Suprapubic skin (tissue), 4 donors: ENCODE measurements at regions not wholly inside any gene's neighbourhood (a gene's known extent, or its start where the extent isn't known, plus 50 kb on each side); places are given as distances from the start of the nearest gene placed in this dataset.
A peak's percentile ranks its signal among the peaks of the same experiment; 100 is the strongest.

Experiments
- DNase-seq, 2 donors: peaks; one replicate each; pipeline ENCODE4 v3.0.0-alpha.2; 2019; ENCODE audit warnings: low spot score in 2 of 2
- H3K27ac ChIP-seq: fragments of 200-600 bp; sonication (generic); one replicate; pipeline ENCODE4 v1.5.1; 2019
- H3K27me3 ChIP-seq: fragments of 200-600 bp; sonication (generic); one replicate; pipeline ENCODE4 v1.5.1; 2019
- H3K36me3 ChIP-seq: fragments of 200-600 bp; sonication (generic); one replicate; pipeline ENCODE4 v1.5.1; 2019
- H3K4me1 ChIP-seq: fragments of 200-600 bp; sonication (generic); one replicate; pipeline ENCODE4 v1.5.1; 2019
- H3K4me3 ChIP-seq: fragments of 200-600 bp; sonication (generic); one replicate; pipeline ENCODE4 v1.5.1; 2019; ENCODE audit warnings: mild to moderate bottlenecking
- H3K9me3 ChIP-seq: fragments of 200-600 bp; sonication (generic); one replicate; pipeline ENCODE4 v1.5.1; 2019
- EP300 ChIP-seq: sonication (generic); formaldehyde crosslinking; IDR thresholded peaks from one replicate; pipeline ENCODE4 v1.6.1; 2017; ENCODE audit warnings: antibody characterized with exemption
- POLR2A ChIP-seq, 2 donors: fragments of 450-650 bp; IDR thresholded peaks; one replicate each; pipeline ENCODE4 v1.6.1; 2017; ENCODE audit warnings: antibody characterized with exemption in 2 of 2, mild to moderate bottlenecking in 2 of 2, moderate library complexity in 2 of 2
- POLR2AphosphoS5 ChIP-seq, 3 donors: sonication (generic); formaldehyde crosslinking; IDR thresholded peaks; one replicate each; pipeline ENCODE4 v1.6.1; 2017; ENCODE audit warnings: antibody characterized with exemption in 3 of 3
- WGBS: methylation state at CpG from one replicate; pipeline ENCODE4 v1.1.5; 2018; 5-methylcytosine and 5-hydroxymethylcytosine counted together
- TF ChIP-seq, protein P1 (sequence below), 2 donors: fragments of 200-600 bp in 1 of 2; fragments of 450-650 bp in 1 of 2; sonication (generic) in 1 of 2; IDR thresholded peaks; one replicate each; pipeline ENCODE4 v1.5.1; 2016 to 2019; ENCODE audit warnings: antibody characterized with exemption in 2 of 2, mild to moderate bottlenecking in 1 of 2, moderate library complexity in 1 of 2

DNA sequence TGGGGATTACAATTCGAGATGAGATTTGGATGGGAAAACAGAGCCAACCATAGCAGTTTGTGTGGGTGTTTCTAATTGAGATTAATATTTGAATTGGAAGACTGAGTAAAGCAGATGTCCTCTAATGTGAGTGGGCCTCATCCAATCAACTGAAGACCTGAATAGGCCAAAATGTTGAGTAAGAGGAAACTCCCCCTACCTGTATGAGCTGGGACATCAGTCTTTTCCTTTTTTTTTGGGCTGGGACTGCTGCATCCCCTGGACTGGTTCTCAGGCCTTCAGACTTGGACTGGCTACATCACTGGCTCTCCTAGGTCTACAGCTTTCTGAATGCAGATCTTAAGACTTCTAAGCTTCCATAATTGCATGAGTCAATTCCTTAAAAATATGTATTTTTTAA lies 144.1 kb downstream of the CD47 start:
- DNase-seq: no peak
- Histone ChIP-seq H3K36me3 (no peaks in the 10 kb centered on the region), H3K27ac (no peak overlapping the region), H3K4me3 (no peak overlapping the region), H3K27me3 (no peaks in the 10 kb centered on the region), H3K9me3 (no peaks in the 10 kb centered on the region), H3K4me1 (peaks cover 9% of the 10 kb centered on the region)
- TF ChIP-seq POLR2A (IDR thresholded peaks at IDR 0.05): no peak
- no peak for TF ChIP-seq POLR2AphosphoS5 (IDR thresholded peaks at IDR 0.05)
- TF ChIP-seq EP300: no peak
- 76% methylated on average over 1 of the region's 1 CpG for WGBS

DNA sequence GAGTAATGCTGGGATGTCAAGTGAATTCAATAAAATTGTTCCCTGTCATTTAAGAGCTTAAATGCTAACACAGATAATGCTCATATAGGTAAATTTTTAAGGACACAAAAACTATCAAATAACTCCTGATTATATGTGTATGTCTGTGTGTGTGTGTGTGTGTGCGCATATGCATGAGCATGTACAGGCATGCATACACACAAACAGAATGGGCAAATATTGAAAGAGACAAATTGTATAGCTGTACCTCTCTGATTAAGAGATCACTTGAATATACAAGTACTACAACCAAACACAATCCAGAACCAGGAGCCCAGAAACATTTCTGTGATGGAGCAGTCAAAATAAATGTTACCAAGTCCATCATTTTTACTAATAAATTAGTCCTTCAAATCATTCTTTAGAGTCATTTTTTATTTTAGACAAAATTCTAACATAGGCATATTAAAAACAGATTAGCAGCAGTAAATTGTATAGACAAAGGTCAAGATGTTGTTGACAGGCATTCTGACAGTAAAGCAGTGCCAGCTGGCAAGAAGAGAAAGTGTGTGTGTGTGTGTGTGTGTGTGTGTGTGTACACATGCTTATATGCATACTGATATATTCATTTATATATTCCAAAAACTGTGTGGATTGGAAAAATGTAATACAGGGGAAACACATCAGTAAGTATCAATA lies 145.3 kb downstream of the CD47 start:
- Histone ChIP-seq H3K4me3 (no peak overlapping the region), H3K27ac (no peak overlapping the region), H3K4me1 (peaks cover 9% of the 10 kb centered on the region), H3K27me3 (no peaks in the 10 kb centered on the region), H3K36me3 (no peaks in the 10 kb centered on the region), H3K9me3 (no peaks in the 10 kb centered on the region)
- TF ChIP-seq POLR2A (IDR thresholded peaks at IDR 0.05) (no peak), POLR2AphosphoS5 (IDR thresholded peaks at IDR 0.05) (no peak), EP300 (no peak)
- TF ChIP-seq, protein P1, sequence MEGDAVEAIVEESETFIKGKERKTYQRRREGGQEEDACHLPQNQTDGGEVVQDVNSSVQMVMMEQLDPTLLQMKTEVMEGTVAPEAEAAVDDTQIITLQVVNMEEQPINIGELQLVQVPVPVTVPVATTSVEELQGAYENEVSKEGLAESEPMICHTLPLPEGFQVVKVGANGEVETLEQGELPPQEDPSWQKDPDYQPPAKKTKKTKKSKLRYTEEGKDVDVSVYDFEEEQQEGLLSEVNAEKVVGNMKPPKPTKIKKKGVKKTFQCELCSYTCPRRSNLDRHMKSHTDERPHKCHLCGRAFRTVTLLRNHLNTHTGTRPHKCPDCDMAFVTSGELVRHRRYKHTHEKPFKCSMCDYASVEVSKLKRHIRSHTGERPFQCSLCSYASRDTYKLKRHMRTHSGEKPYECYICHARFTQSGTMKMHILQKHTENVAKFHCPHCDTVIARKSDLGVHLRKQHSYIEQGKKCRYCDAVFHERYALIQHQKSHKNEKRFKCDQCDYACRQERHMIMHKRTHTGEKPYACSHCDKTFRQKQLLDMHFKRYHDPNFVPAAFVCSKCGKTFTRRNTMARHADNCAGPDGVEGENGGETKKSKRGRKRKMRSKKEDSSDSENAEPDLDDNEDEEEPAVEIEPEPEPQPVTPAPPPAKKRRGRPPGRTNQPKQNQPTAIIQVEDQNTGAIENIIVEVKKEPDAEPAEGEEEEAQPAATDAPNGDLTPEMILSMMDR (IDR thresholded peaks at IDR 0.05): no peak
- WGBS: 79% methylated on average over 1 of the region's 1 CpG
- DNase-seq: no peak

DNA sequence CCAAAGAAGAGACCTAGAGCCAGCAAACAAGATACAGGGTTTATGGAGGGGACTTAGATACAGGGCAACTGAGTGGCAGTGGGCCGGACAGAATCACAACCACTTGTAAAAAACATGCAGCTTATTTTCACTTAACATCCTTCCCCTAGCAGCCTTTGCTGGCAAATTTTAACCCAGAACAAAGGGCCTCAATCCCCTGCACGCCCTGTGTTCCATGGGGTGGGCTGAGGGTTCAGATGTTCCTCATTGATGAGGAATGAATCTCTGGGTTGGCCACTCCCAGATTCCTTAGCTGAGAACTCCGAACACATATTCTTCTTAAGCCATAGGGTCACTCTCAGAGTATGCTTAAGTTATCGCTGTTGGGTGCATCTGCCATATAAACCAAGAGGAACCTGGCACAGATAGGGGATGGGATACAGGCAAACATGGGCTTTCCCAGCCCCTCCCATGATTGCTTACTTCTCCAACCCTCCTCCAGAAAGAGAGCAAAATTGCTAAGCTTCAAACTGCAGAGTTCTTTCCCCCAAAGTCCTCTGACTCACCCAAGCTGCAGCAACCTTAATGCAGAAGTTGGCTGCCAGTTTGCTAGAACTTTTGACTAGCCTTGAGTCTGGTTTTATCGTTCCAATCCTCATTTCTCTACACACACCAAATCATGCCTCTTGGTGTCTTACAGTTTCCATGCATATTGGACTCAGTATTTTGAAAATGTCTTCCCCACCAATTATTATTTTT lies 146.9 kb downstream of the CD47 start:
- no peaks in the 10 kb centered on the region for H3K36me3 ChIP-seq
- no peak overlapping the region for H3K4me3 ChIP-seq
- no peak for DNase-seq
- H3K4me1 ChIP-seq: peaks cover 9% of the 10 kb centered on the region
- no peaks in the 10 kb centered on the region for H3K27me3 ChIP-seq
- TF ChIP-seq POLR2AphosphoS5 (IDR thresholded peaks at IDR 0.05) (no peak), EP300 (no peak), POLR2A (IDR thresholded peaks at IDR 0.05) (no peak)
- TF ChIP-seq, protein P1 (IDR thresholded peaks at IDR 0.05): no peak
- WGBS: 65% methylated on average over 5 of the region's 5 CpGs
- H3K9me3 ChIP-seq: no peaks in the 10 kb centered on the region
- H3K27ac ChIP-seq: peak overlapping the region; percentile 39

DNA sequence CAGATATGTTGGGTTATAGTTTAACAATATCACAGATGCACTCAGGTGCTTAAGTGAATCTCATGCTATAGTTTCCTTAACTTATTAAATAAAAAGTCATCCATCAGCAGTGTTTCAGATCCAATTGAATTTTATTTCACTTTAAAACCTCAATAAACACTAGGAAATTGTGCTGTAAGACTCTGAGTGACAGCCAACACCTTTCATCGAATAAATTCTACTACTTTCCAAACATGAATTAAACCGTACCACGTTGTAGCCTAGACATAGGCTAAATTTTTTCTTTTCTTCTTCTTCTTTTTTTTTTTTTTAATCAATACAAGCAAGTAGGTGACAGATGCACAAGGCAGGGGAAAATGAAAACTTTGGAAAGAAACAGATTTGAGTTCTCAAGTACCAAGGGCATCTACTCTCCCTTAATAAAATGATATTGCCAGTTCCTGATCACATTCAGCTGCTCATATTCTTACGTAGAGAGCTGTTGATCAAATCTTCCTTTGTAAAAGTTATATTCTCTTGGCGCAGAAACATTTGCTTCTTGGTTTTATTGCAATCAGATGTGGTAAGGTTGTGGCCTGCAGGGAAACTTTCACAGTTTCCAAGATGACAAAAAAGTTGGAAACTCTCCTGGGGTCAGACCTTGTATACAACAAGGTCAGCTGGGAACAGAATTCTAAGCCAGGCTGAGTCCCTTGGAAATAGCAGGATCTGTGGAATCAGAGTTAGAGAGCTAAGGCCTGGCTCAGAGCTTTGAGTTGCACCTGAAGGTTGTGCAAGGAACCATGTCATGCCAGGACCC lies 147.7 kb downstream of the CD47 start:
- H3K4me1 ChIP-seq: peaks cover 11% of the 10 kb centered on the region
- 49% methylated on average over 5 of the region's 5 CpGs for WGBS

DNA sequence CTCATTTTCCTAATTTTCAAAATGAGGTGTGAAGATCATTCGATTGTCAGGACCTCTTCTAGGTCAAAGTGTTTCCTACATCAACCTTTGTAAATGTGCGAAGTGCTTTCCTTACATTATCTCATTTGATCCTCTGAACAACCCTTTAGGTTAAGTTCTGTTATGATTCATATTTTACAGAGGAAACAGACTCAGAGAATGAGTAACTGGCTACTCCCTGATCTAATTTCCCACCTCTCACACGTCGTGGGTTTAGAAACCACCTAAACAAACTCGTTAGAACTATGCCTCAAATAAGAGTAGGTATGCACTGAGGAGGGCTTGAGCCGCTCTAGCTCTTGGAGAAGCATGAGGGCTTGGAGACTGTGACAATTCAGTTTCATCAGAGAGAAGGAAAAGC lies 148.6 kb downstream of the CD47 start:
- TF ChIP-seq, protein P1 (IDR thresholded peaks at IDR 0.05): no peak
- TF ChIP-seq EP300 (no peak), POLR2A (IDR thresholded peaks at IDR 0.05) (no peak), POLR2AphosphoS5 (IDR thresholded peaks at IDR 0.05) (no peak)
- no peaks in the 10 kb centered on the region for H3K27me3 ChIP-seq
- no peaks in the 10 kb centered on the region for H3K9me3 ChIP-seq
- H3K27ac ChIP-seq: no peak overlapping the region
- H3K36me3 ChIP-seq: no peaks in the 10 kb centered on the region
- H3K4me1 ChIP-seq: peaks cover 14% of the 10 kb centered on the region
- H3K4me3 ChIP-seq: no peak overlapping the region
- 74% methylated on average over 6 of the region's 6 CpGs for WGBS
- DNase-seq: no peak

More for the DNA sequence above, 147.7 kb downstream of the CD47 start:
- peak overlapping the region; percentile 39 for H3K27ac ChIP-seq
- TF ChIP-seq, protein P1 (IDR thresholded peaks at IDR 0.05): no peak
- TF ChIP-seq EP300: no peak
- no peak for TF ChIP-seq POLR2AphosphoS5 (IDR thresholded peaks at IDR 0.05)
- TF ChIP-seq POLR2A (IDR thresholded peaks at IDR 0.05): no peak
- no peaks in the 10 kb centered on the region for H3K9me3 ChIP-seq
- no peaks in the 10 kb centered on the region for H3K36me3 ChIP-seq
- no peak for DNase-seq
- H3K27me3 ChIP-seq: no peaks in the 10 kb centered on the region
- no peak overlapping the region for H3K4me3 ChIP-seq
